C4-2B (cell line): ENCODE measurements at regions not wholly inside any gene's neighbourhood (a gene's known extent, or its start where the extent isn't known, plus 50 kb on each side); places are given as distances from the start of the nearest gene placed in this dataset.
"Not testable (repeated sequence)": the region's sequence is repeated elsewhere in the genome, so short reads cannot be mapped to it uniquely, and the experiment has no call there.

ENCODE experiments used
- H3K27ac ChIP-seq: fragments of 450-650 bp; 2 replicates; pipeline ENCODE4 v1.5.1; 2017
- CTCF ChIP-seq: fragments of 450-650 bp; conservative IDR thresholded peaks from 2 replicates; pipeline ENCODE4 v1.5.1; 2017; ENCODE audit warnings: mild to moderate bottlenecking
- ZFX ChIP-seq: fragments of 450-650 bp; IDR thresholded peaks from 2 replicates; pipeline ENCODE4 v1.6.1; 2017

GRCh38 chrX:39065051-39065871 lies 264.0 kb downstream of the MID1IP1 start:
- peak overlapping the region; percentile 14; the same call in 1 of the 2 replicates for H3K27ac ChIP-seq
- TF ChIP-seq ZFX (no peak), CTCF (no peak)

GRCh38 chrX:39067866-39068265 lies 266.6 kb downstream of the MID1IP1 start:
- TF ChIP-seq ZFX, result no peak
- no peak for TF ChIP-seq CTCF
- H3K27ac ChIP-seq, result no peak overlapping the region

GRCh38 chrX:39068634-39069033 lies 267.4 kb downstream of the MID1IP1 start:
- H3K27ac ChIP-seq, result not testable (repeated sequence)

GRCh38 chrX:39070009-39070408 lies 268.8 kb downstream of the MID1IP1 start:
- TF ChIP-seq CTCF (no peak), ZFX (no peak)

GRCh38 chrX:39073131-39073530 lies 271.9 kb downstream of the MID1IP1 start:
- no peak overlapping the region for H3K27ac ChIP-seq
- TF ChIP-seq ZFX (no peak), CTCF (no peak)

More at GRCh38 chrX:39070009-39070408, 268.8 kb downstream of the MID1IP1 start:
- no peak overlapping the region for H3K27ac ChIP-seq

GRCh38 chrX:39096599-39096998 lies 295.3 kb downstream of the MID1IP1 start:
- no peak overlapping the region for H3K27ac ChIP-seq
- TF ChIP-seq CTCF, result no peak
- TF ChIP-seq ZFX, result no peak

GRCh38 chrX:39104745-39105144 lies 303.5 kb downstream of the MID1IP1 start:
- TF ChIP-seq ZFX, result no peak
- TF ChIP-seq CTCF, result no peak
- no peak overlapping the region for H3K27ac ChIP-seq

- TF ChIP-seq ZFX (no peak), CTCF (no peak)
- H3K27ac ChIP-seq, result no peak overlapping the region
Observed at GRCh38 chrX:39112143-39112542, 310.9 kb downstream of the MID1IP1 start.
